Stomach smooth muscle (tissue), 2 donors: ENCODE measurements at regions not wholly inside any gene's neighbourhood (a gene's known extent, or its start where the extent isn't known, plus 50 kb on each side); places are given as distances from the start of the nearest gene placed in this dataset.

ENCODE experiments used
- H3K27ac ChIP-seq: one replicate; pipeline ENCODE4 v1.7.0; 2013; ENCODE audit warnings: mild to moderate bottlenecking, low read length, inconsistent platforms
- H3K27me3 ChIP-seq, 2 donors: one replicate each; pipeline ENCODE4 v1.7.0; 2013; ENCODE audit warnings: low read length in 2 of 2; ENCODE audit not compliant: insufficient read depth in 2 of 2, control insufficient read depth in 1 of 2
- H3K36me3 ChIP-seq, 2 donors: one replicate each; pipeline ENCODE4 v1.7.0; 2013; ENCODE audit warnings: low read length in 2 of 2; ENCODE audit not compliant: control insufficient read depth in 2 of 2, insufficient read depth in 2 of 2
- H3K4me1 ChIP-seq: one replicate; pipeline ENCODE4 v1.7.0; 2013; ENCODE audit warnings: low read length; ENCODE audit not compliant: control insufficient read depth, insufficient read depth
- H3K4me3 ChIP-seq, 2 donors: one replicate each; pipeline ENCODE4 v1.7.0; 2013; ENCODE audit warnings: low read length in 2 of 2
- H3K9ac ChIP-seq, 2 donors: one replicate each; pipeline ENCODE4 v1.7.0; 2013; ENCODE audit warnings: low read length in 2 of 2, mild to moderate bottlenecking in 1 of 2
- H3K9me3 ChIP-seq, 2 donors: one replicate each; pipeline ENCODE4 v1.7.0; 2013; ENCODE audit warnings: low read length in 2 of 2; ENCODE audit not compliant: control insufficient read depth in 2 of 2
- donor health status: healthy.
- donor health status: Pancreatic carcinoma.

DNA sequence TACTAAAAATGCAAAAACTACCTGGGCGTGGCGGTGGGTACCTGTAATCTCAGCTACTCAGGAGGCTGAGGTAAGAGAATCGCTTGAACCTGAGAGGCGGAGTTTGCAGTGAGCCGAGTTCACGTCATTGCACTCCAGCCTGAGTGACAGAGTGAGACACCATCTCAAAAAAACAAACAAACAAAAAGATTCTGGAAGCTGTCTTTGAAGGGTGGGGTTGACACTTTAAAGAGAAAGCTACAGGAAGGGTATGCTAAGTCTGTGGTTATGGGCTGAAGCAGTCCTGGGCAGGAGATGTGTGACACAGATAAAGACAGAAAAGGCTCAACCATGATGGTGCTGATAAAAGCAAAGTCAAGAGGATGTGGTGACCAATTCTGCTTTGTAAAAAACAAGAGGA lies 328.5 kb upstream of the AMELY start:
- Histone ChIP-seq H3K36me3 (no peaks in the 10 kb centered on the region), H3K27me3 (no peaks in the 10 kb centered on the region), H3K9me3 (no peaks in the 10 kb centered on the region), H3K27ac (no peak overlapping the region), H3K4me1 (no peaks in the 10 kb centered on the region), H3K4me3 (no peak overlapping the region), H3K9ac (no peak overlapping the region)

DNA sequence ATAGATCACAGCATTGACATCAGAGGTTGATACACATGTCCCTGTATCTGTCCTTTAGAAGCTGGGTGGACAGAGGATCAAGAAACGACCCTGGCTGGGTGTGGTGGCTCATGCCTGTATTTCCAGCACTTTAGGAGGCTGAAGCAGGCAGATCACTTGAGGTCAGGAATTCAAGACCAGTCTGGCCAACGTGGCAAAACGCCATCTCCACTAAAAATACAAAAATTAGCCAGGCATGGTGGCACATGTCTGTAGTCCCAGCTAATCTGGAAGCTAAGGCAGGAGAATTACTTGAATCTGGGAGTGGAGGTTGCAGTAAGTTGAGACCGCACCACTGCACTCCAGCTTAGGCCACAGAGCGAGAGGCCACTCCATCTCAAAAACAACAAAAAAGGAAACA lies 300.4 kb upstream of the AMELY start:
- no peak overlapping the region for H3K9ac ChIP-seq
- no peaks in the 10 kb centered on the region for H3K27me3 ChIP-seq
- no peaks in the 10 kb centered on the region for H3K36me3 ChIP-seq
- H3K9me3 ChIP-seq: no peaks in the 10 kb centered on the region
- H3K4me3 ChIP-seq: no peak overlapping the region
- no peaks in the 10 kb centered on the region for H3K4me1 ChIP-seq
- no peak overlapping the region for H3K27ac ChIP-seq

DNA sequence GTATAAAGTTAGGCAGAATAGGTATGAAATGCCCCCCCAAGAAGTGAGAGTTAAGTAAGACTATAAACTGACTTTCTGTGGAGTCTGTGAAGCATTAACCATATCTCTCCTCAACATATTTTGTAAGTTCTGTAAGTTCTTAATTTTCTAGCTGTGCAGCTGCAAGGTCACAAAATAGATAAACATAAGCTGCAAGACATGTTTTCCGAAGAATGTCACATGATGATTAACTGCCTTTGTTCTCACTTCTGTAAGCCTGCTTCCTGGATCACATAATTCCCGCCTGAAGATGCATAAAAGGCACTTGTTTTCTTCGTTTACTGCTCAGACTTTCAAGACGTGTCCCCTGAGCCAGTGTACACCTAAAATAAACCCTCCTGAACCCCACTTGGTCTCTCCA lies 292.9 kb upstream of the AMELY start:
- H3K9ac ChIP-seq: no peak overlapping the region
- no peak overlapping the region for H3K4me3 ChIP-seq
- no peaks in the 10 kb centered on the region for H3K4me1 ChIP-seq
- H3K27me3 ChIP-seq: no peaks in the 10 kb centered on the region
- H3K27ac ChIP-seq: no peak overlapping the region
- H3K9me3 ChIP-seq: no peaks in the 10 kb centered on the region
- no peaks in the 10 kb centered on the region for H3K36me3 ChIP-seq

DNA sequence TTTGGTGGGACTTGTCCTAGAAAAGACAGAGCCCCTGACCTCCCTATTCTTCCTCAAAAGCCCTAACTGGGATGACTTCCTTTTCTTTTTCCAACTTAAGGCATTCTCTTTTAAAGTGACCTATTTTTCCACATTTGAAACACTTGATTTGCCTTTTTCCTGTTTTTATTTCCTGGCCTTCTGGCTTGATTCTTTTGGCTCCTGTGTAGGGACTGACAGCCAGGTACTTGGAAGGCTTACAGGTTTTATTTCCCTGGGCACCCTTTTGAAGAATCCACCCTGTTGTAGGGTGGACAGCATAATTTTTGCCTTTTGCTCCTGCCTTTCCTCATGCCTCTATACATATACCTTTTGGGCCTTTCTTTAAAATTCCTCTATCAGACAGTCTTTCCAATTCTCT lies 271.0 kb upstream of the AMELY start:
- Histone ChIP-seq H3K27ac (no peak overlapping the region), H3K9me3 (no peaks in the 10 kb centered on the region), H3K4me3 (no peak overlapping the region), H3K4me1 (no peaks in the 10 kb centered on the region), H3K27me3 (no peaks in the 10 kb centered on the region), H3K36me3 (no peaks in the 10 kb centered on the region), H3K9ac (no peak overlapping the region)

DNA sequence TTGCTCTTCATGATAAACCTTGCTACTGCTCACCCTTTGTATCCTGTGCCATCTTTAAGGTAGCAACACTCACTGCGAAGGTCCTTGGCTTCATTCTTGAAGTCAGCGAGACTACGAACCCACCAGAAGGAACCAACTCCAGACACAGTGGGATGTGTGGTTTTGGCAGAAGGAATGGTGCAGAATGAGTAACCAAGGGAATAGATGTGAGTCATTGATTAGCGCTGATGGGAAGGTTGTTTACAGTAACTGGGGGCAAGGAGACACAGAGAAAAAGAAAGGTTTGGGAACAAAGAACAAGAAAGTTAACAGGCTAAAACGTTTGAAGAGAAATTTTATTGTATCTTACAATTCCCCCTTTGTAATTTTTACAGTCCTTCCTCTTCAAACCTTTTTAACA lies 266.1 kb upstream of the AMELY start:
- H3K4me3 ChIP-seq: no peak overlapping the region
- no peak overlapping the region for H3K27ac ChIP-seq
- H3K36me3 ChIP-seq: no peaks in the 10 kb centered on the region
- H3K9me3 ChIP-seq: no peaks in the 10 kb centered on the region
- H3K4me1 ChIP-seq: no peaks in the 10 kb centered on the region
- H3K27me3 ChIP-seq: no peaks in the 10 kb centered on the region
- H3K9ac ChIP-seq: no peak overlapping the region

DNA sequence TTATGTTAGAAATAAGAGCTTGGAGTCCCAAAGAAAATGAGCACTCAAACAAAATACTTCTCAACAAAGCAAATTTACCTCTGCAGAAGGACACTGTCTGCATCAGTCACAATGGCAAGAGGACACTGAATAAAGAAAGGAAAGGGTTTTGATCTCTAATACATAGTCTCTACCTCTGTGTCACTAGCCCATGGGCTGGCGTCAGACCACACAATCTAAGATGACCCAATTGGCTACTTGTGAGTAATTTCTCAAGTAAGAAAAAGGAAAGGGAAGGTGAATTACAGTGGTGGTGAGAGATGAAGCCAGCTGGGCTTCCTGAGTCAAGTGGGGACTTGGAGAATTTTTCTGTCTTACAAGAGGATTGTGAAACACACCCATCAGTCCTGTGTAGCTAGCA lies 257.9 kb upstream of the AMELY start:
- H3K9ac ChIP-seq: no peak overlapping the region
- no peak overlapping the region for H3K4me3 ChIP-seq
- no peaks in the 10 kb centered on the region for H3K36me3 ChIP-seq
- no peaks in the 10 kb centered on the region for H3K27me3 ChIP-seq
- H3K9me3 ChIP-seq: no peaks in the 10 kb centered on the region
- H3K4me1 ChIP-seq: no peaks in the 10 kb centered on the region
- H3K27ac ChIP-seq: no peak overlapping the region

DNA sequence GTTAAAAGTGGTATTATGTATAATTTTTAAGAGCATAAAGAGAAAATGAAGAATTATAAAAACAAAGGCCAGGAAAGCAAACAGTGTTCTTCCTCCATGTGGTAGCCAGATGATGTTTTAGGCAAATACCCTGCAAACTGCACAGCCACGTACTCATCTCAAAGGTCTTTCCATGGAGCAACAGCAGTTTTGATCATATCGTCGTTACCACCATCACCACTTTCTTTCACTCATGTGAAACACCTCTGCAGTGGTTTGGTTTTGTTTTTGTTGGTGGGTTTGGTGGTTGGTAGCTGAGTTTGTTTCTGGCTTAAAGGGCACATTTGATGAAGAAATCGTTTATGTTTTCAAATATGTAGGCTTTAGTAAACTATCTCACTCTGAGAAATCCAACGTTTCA lies 229.9 kb upstream of the AMELY start:
- no peak overlapping the region for H3K9ac ChIP-seq
- H3K27ac ChIP-seq: no peak overlapping the region
- H3K27me3 ChIP-seq: no peaks in the 10 kb centered on the region
- H3K36me3 ChIP-seq: no peaks in the 10 kb centered on the region
- H3K9me3 ChIP-seq: no peaks in the 10 kb centered on the region
- H3K4me3 ChIP-seq: no peak overlapping the region
- no peaks in the 10 kb centered on the region for H3K4me1 ChIP-seq
